ENCODE measurements at regions not wholly inside any gene's neighbourhood (a gene's known extent, or its start where the extent isn't known, plus 50 kb on each side); places are given as distances from the start of the nearest gene placed in this dataset.
A peak's percentile ranks its signal among the peaks of the same experiment; 100 is the strongest.

DNA sequence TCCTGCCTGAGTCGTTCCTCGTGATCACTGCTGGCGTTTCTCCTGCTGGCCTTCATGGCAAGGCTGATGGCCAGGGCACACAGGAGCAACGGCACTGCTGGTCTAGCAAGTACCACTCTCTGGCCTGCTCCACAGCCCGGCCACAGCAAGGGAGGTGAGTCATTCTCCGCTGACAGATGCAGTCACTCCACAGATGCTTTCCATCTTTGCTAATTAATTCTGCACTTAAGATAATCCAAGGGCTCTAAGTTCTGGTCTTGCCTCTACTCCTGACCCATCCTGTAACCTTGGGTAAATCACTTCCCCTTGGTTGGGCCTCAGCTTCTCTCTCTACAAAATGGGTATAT is 244.4 kb downstream of the RPS24 start:
- DNase-seq: no peak

DNA sequence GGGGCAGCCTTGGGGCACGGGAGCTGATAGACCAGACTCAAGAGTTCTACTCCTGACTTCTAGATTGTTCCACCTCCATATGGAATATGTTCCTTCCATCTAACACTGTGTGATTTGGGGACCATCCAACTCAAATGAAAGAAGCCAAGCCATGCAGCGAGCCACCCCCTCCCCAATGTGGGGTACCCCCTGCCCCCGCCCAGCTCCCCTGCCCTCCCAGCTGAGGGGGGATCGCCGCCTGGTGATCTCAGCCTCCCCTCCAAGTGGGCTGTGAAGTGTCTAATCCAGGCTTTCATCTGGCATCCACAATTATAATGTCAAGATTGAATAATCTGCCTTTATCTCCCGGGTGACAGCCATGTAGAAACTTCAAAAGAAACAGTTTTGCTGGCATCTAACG is 246.1 kb downstream of the RPS24 start:
- DNase-seq: no peak

DNA sequence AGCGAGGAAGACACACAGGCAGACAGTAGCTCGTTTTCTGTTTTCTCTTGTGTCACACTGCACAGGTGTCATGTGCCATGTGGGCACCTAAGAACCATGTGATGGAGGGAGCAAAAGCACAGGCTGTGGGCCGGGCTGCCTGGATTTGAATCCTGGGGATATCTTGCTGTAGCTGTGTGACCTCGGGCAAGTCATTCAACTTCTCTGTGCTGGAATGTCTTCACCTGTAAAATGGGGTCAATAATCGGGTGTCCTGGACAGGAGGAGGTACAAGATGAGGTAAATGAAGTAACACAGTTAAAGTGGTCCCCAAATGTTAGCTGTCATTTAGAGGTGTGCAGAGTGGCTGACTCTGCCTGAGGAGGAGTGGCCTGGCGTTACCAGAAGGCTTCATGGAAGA is 246.9 kb downstream of the RPS24 start:
- no peak for DNase-seq

DNA sequence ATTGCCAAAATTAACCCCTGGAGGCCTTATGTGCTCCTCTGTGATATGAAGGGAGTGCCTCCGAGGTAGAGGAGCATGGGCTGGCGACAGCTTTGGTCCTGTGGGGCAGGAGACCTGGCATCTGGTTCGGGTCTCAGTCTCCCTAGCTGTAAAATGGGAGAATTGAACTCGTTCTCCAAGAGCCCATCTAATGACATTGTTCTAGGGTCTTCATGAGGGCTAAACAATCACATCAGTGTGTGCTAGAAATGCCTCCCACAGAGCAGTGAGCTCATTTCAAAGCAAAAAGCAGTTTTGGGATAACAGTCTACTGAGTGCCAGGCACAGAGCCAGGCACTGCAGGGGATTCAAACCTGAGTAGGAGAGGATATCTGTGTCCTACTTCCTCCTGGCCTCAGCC is 248.0 kb downstream of the RPS24 start:
- no peak for DNase-seq

DNA sequence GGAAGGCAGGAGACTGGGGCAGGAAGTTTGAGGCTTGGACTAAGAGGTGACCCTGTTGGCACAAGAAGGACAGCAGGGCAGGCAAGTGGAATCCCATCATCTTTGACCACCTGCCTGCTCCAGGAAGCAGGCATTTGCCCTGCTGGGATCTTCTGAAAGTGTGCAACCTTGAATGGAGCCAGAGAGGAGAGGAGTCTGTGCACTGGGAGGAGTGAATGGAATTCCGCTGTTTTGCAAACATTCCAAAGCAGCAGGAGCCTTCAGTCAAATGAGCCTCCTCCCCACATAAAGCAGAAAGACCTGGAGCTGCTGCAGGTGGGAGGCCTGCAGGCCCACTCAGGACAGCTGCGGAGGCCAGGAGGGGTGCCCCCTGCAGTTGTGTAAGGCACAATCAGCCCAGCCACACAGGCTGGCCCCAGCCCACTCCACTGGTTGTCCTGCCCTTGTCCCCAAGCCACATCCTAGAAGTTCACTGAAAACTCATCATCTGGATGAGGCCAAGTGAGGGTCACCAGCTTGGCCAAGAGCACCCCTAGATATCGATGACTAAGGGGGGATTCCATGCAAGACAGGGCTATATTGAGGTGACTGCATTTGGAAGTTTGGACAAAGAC is 249.5 kb downstream of the RPS24 start:
- DNase-seq: no peak

DNA sequence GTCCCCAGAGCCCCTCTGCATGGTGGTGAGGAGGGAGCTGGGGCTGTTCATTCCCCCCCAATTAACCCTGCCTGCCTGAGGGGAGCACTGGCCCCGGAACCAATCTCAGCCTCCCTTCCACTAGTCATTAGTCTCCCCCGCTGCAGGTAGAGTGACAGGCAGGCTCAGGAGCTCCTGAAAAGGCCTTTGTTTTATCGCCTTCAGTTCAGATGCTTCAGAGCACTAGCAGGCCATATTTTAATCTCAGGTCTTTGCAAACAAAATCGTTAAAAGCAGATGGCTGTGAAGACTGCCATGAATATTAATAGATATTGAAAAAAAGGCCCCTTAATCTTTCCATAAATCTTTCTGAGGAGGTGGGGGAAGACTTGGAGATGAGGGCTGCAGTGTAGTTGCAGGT is 250.7 kb downstream of the RPS24 start:
- no peak for DNase-seq

DNA sequence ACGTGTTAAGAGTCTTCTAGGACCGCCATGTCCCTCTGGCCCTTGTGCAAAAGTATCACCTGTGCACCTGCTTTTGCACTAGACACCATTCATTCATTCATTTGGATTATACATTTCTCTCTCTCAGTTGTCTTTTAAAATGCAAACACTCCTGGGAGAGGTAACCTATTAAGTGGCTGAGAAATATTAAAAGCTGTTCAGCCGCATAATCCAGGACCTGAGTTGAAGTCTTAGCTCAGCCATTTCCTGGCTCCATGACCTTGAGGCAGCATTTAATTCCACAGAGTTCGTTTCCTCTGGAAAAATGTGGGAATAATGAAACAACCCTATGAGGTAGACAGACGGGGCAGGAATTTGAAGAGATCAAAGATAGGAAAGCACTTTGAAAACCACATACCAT is 251.6 kb downstream of the RPS24 start:
- no peak for DNase-seq

DNA sequence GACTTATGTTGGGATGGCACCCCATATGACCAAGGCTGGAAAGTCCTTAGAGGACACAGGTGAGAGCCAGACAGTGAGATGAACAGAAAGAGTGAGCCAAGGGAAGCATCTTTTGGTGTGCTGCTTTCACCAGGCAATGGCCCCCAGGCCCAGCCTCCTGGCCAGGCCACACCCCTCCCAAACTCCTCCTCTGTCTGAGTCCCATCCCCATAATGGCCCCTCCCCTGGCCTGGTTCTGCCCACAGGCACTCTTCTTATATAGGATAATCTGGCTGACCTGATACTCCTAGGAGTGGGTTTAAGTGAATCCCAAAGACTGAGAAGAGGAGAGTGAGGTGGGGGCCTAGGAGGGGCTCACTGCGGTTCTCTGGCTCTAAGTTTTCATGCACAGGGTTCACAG is 252.5 kb downstream of the RPS24 start:
- DNase-seq: no peak

DNA sequence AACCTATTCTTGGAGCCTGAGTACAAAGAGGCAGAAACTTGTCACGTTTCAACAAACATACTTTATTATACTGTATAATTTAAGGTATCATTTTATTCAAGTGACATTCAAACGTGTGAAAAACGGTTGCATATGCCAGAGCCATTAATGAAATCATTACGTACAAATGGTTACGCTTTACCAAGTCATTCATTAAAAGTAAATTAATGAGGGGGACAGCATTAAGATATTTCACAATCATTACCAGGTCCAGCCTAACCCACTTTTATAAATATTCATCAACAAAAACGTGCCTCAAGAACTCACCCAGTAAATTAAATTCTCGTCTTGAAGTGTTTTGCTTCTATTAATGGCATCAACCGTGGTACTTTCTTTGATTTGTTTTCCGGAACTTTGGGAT is 253.0 kb downstream of the RPS24 start:
- no peak for DNase-seq

DNA sequence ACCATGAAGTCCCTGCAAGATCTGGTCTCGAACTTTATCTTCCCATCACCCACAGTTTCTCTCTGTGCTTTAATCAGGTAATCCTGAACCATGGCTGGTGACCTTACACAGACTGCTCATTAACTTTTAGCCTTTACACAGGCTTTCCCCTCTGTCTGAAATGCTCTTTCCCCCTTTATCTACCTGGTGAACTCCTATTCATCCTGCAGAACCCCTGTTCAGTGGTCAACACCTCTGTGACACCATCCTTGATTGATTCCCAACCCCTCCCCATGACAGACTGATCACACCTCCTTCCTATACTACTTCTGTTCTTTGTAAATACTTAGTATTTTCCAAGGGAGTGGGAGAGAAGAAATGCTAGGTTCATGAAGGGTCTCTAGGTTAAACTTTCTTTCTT is 254.0 kb downstream of the RPS24 start:
- no peak for DNase-seq

DNA sequence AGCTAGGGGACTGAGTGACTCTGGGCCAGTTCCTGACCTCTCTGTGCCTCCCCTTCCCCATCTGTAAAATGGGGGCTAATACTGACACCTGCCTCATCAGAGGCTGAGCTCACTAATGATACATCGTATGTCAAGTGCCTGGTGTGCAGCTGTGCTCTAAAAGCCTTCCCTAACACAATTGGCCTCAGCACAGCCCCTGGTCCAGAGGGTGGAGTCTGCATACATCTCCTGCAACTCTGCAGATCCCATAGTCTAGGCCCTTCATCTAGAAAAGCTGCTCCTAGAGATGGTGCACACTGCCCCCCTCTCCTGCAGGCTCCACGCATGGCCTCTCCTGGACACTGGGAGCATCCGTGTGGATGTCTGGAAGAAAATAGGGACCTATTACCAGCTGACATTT is 255.0 kb downstream of the RPS24 start:
- DNase-seq: no peak

DNA sequence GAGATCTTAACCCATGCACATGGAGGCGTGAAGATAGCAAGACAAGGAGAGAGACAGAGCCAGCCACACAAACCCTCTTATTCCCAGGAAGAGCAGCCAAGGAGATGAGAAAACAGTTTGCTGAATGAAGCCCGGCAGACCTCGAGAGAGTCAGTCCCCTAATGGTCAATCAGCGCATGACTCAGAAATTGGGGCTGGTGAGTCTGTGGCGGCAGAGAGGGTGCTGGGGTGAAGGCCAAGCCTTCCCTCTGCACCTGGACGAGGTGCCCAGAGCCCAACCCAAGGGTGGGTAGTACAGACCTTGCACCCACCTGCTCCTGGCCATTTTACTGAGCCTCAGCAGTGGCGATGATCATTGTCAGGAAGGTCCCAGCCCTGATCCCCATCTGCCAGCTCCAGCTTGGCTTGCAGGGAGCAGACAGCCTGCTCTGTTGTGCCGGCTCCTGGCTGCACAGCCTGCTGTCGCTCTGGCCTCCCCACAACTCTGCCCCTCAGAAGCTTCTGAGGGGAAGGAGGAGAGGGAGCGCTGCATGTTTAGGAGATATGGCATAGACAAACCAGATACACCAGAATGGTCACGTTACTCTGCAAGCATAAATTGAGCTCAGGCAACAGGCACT is 256.6 kb downstream of the RPS24 start:
- no peak for DNase-seq

DNA sequence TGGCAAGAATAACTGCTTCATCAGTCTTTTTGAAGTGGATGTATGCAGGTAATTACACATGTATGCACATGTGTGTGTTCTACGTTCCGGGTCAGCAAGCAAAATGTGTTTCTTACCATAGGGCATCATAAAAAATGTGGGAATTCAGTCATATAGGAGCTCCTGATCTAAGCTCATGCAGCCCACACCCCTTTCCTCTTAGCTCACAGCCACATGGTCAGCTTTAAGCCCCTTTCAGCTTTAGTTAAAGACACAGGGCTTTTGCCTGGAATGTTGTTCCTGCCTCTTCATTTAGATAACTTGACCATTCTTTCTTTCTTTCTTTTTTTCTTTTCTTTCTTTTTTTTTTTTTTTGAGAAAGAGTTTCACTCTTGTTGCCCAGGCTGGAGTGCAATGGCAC is 258.1 kb downstream of the RPS24 start:
- DNase-seq: no peak

DNA sequence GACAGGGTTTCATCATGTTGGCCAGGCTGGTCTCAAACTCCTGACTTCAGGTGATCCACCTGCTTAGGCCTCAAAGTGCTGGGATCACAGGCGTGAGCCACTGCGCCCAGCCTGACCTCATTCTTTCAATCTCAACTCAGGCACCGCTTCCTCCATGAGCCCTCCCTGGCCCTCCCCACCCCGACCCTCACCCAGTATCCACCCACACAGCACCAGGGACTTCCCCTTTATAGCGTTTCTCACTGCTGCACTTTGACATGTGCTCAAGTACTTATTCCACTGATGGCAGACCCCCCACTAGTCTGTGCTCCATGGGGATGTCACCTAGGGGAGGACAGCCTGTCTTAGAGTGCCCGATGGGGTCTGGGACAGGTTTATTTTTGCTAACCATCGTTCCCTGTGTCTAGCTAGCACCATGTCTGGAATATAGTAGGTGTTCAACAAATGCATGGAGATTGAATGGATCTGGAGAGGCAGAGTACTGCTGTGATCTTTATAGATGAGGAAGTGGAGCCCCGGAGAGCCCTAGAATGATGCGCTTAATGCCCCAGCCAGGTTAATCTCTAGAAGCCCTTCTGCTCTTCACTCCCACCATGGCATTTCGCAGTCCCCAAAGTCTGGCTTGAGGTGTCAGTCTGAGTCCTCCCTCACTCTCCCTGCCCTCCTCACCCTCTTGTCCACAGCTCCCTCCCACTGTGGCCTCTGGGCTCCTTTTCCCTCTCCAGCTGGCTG is 258.8 kb downstream of the RPS24 start:
- DNase-seq: no peak

DNA sequence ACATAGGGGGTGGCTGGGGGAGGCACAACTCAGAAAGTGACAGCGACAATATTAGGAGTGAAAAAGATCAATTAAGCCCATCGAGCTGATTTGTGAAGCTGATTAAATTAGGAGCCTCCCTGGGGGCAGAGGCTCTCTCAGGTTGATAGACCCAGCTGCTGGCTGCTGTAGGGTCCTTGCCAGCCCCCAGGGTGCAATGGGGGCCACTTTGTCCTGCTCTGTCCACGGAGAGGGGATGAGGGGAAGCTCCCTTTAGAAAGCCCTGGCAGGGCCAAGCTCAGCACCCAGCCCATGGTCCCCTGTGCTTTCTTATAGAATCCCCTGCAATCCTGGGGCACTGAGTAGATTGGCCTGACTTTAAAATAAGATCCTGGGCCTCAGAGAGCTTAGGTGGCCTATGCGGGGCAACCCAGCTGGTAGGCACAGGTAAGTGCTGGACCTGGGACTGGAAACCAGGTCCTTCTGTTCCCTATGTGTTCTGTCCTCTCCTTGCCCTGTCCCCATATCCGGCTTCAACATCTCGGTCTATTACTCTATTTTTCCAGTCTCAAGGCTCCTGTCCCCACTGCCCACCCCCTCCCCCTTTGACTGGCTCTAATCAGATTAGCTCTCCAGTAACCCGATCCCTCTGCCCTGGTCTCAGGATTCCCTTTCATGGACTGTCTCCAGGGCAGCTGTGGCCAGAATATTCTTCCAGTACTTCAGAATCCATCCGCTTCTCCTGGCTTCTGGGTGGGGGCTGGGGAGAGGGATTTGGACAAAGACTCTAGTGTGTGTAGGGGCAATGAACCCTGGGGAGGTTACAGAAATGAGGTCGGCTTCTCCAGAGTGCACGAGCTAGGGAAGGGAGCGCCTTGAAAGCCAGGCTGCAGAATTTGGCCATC is 259.6 kb downstream of the RPS24 start:
- DNase-seq: no peak

DNA sequence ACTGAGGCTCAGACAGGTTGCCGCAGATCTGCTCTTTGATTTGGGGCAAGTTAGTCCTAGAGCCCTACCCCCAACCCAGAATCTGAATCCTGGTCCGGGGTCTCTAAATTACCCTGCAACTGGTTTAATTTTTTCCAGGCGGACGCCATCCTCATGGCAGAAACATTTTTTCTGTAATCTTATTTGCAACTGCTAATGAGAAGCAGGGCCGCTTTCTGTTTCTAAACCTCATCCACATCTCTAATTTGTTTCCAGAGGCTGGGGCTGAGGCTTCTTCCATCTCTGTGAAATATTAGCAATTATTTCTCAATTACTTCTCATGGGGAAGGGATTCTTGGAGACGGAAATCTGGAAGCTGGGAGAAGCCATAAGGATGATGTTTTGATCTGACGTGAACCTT is 261.6 kb downstream of the RPS24 start:
- no peak for DNase-seq

DNA sequence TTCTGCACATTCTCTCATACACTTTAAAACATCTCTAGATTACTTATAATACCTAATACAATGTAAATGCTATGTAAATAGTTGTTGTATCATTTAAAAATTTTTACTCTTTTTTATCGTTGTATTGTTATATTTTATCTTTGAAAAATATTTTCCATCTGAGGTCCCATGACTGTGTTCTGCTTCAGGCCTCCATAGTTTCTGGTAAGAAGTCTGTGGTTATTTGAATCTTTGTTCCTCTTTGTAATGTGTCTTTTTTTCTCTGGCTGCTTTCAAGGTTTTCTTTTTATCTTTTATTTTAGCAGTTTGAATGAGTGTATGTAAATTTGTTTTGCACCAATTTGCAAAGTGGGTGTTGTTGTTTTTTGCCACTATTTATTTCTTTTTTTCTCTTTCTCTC is 263.1 kb downstream of the RPS24 start:
- no peak for DNase-seq

DNA sequence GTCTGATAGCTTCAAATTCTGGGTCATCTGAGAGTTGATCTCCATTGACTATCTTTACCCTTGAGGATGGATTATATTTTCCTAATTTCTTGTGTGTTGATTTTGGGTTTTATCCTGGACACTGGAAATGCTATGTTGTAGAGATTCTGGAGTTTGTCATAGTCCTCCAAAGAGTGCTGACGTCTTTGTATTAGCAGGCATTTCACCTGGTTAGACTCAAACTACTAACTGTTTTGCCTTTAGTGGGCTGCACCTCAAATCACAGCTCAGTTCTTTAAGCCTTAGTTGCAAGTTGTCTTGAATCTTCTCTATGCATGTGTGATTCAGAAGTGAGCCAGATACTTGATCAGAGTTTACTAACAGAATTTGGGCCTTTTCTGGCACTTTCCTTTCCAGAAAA is 264.3 kb downstream of the RPS24 start:
- DNase-seq: no peak

DNA sequence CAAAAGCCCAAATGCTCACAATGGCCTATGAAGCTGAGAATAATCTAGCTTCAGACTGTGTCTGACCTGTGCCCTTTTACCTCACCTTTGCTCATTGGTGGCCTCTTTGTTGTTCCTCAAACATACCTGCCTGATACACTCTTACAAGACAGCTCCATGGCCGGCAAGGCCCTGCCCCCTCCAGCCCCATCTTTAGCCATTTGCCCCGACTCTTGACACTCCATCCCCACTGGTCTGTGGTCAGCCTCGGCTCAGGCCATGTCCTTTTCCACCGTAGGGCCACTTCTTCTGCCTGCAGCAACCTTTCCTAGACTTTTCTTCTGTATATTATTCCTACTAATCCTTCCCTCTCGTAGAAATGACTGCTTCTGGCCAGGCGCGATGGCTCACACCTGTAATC is 265.2 kb downstream of the RPS24 start:
- no peak for DNase-seq

DNA sequence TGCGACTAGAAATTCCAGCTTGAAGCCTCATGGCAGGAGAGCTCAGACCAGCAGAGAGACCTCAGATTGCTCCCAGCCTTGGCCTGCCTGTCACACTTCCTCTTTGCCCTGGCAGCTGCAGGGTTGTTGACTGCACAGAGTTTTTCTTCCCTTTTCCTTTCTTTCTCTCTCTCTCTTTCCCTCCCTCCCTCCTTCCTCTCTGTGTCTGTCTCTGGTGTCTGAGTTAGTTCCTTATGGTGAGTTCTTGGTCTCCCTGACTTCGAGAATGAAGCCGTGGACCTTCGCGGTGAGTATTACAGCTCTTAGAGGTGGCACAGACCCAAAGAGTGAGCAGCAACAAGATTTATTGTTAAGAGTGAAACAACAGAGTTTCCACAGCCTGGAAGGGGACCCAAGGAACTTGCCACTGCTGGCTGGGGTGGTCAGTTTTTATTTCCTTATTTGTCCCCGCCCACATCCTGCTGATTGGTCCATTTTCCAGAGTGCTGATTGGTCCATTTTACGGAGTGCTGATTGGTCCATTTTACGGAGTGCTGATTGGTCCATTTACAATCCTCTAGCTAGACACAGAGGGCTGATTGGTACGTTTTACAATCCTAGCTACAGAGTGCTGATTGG is 266.3 kb downstream of the RPS24 start:
- peak; percentile 15 for DNase-seq

DNA sequence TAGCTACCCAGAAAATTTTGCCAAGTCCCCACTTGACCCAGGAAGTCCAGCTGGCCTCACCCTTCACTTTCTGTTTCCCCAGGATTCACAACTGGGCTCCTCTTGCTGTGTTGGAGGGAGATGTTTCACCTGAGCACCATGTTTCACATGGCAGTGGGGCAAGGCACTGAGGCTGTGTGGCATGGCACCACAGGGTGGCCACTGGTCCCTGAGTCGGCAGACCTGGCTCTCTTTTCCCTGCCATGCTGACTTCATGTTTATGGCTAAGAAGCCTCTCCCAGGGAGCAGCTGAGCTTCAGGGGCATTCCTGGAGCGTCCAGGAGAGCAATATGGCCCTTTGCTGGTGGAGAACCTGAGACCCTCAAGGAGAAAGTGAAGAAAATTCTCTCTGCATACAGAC is 266.9 kb downstream of the RPS24 start:
- no peak for DNase-seq

DNA sequence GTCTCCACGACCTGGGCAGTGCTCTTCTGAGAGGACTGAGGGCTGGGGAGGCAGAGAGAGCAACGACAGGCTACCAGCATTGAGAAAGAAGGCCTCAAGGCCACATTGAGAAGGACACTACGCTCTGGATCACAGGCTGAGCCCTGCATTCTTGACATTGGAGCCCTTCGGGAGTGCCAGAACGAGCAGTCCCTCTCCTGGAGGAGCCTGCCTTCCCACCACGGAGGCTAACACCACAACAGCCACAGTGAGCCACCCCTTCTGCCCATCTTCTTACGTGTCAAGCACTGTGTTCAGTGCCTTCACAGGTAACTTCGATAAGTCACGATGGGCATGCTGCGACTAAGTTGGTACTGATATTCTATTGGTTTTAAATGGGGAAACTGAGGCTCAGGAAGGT is 267.8 kb downstream of the RPS24 start:
- DNase-seq: no peak
